SJSA1 (cell line): ENCODE measurements at regions not wholly inside any gene's neighbourhood (a gene's known extent, or its start where the extent isn't known, plus 50 kb on each side); places are given as distances from the start of the nearest gene placed in this dataset.
"Not testable (repeated sequence)": the region's sequence is repeated elsewhere in the genome, so short reads cannot be mapped to it uniquely, and the experiment has no call there.

Source experiments
- DNase-seq, 2 experiments: peaks; one replicate each; pipeline ENCODE4 v3.0.0-alpha.2; 2015 to 2020; ENCODE audit warnings: low spot score in 2 of 2, low read depth in 1 of 2
- H3K27ac ChIP-seq: fragments of 250-450 bp; sonication (Bioruptor Pico); 2 replicates; pipeline ENCODE4 v1.5.1; 2020; ENCODE audit warnings: mild to moderate bottlenecking, moderate library complexity
- H3K27me3 ChIP-seq: fragments of 250-450 bp; sonication (Bioruptor Pico); replicated peaks from 2 replicates; pipeline ENCODE4 v1.5.1; 2020; ENCODE audit warnings: mild to moderate bottlenecking, moderate library complexity
- H3K36me3 ChIP-seq: fragments of 250-450 bp; sonication (Bioruptor Pico); 2 replicates; pipeline ENCODE4 v1.5.1; 2020; ENCODE audit warnings: mild to moderate bottlenecking
- H3K4me1 ChIP-seq: fragments of 250-450 bp; sonication (Bioruptor Pico); replicated peaks from 2 replicates; pipeline ENCODE4 v1.6.1; 2021; ENCODE audit warnings: mild to moderate bottlenecking
- H3K4me3 ChIP-seq: fragments of 250-450 bp; sonication (Bioruptor Pico); 2 replicates; pipeline ENCODE4 v1.5.1; 2020; ENCODE audit warnings: mild to moderate bottlenecking
- H3K9me3 ChIP-seq: fragments of 250-450 bp; sonication (Bioruptor Pico); replicated peaks from 2 replicates; pipeline ENCODE4 v1.5.1; 2020; ENCODE audit warnings: mild to moderate bottlenecking

- Histone ChIP-seq H3K27me3 (no peaks in the 10 kb centered on the region), H3K27ac (no peak overlapping the region), H3K36me3 (no peaks in the 10 kb centered on the region), H3K4me3 (no peak overlapping the region), H3K9me3 (no peaks in the 10 kb centered on the region), H3K4me1 (no peaks in the 10 kb centered on the region)
- no peak for DNase-seq
Observed at GRCh38 chr2:145524836-145525235, 1004.9 kb upstream of the ZEB2 start.

GRCh38 chr2:145524303-145524702, 1004.4 kb upstream of the ZEB2 start:
- no peaks in the 10 kb centered on the region for H3K27me3 ChIP-seq
- H3K4me1 ChIP-seq: no peaks in the 10 kb centered on the region
- H3K4me3 ChIP-seq: no peak overlapping the region
- no peak overlapping the region for H3K27ac ChIP-seq
- no peaks in the 10 kb centered on the region for H3K36me3 ChIP-seq
- no peaks in the 10 kb centered on the region for H3K9me3 ChIP-seq
- no peak for DNase-seq

GRCh38 chr2:145519254-145519653, 999.3 kb upstream of the ZEB2 start:
- not testable (repeated sequence) for H3K4me3 ChIP-seq, H3K4me1 ChIP-seq, H3K27me3 ChIP-seq, DNase-seq, H3K36me3 ChIP-seq, H3K9me3 ChIP-seq, H3K27ac ChIP-seq

- Histone ChIP-seq H3K9me3 (no peaks in the 10 kb centered on the region), H3K36me3 (no peaks in the 10 kb centered on the region), H3K27ac (no peak overlapping the region), H3K4me3 (no peak overlapping the region), H3K4me1 (no peaks in the 10 kb centered on the region), H3K27me3 (no peaks in the 10 kb centered on the region)
- no peak for DNase-seq
Observed at GRCh38 chr2:145511946-145512345, 992.0 kb upstream of the ZEB2 start.

GRCh38 chr2:145503511-145503910, 983.6 kb upstream of the ZEB2 start:
- H3K4me3 ChIP-seq: no peak overlapping the region
- no peaks in the 10 kb centered on the region for H3K36me3 ChIP-seq
- H3K27me3 ChIP-seq: no peaks in the 10 kb centered on the region
- no peaks in the 10 kb centered on the region for H3K4me1 ChIP-seq
- H3K27ac ChIP-seq: no peak overlapping the region
- DNase-seq: no peak
- no peaks in the 10 kb centered on the region for H3K9me3 ChIP-seq

- Histone ChIP-seq H3K4me1 (no peaks in the 10 kb centered on the region), H3K27ac (no peak overlapping the region), H3K4me3 (no peak overlapping the region), H3K27me3 (no peaks in the 10 kb centered on the region), H3K9me3 (no peaks in the 10 kb centered on the region), H3K36me3 (no peaks in the 10 kb centered on the region)
- DNase-seq: no peak
Observed at GRCh38 chr2:145501920-145502319, 982.0 kb upstream of the ZEB2 start.

GRCh38 chr2:145495590-145495989, 975.7 kb upstream of the ZEB2 start:
- Histone ChIP-seq H3K27me3 (no peaks in the 10 kb centered on the region), H3K36me3 (no peaks in the 10 kb centered on the region), H3K4me1 (no peaks in the 10 kb centered on the region), H3K27ac (no peak overlapping the region), H3K9me3 (0 out of 2 replicates have a peak, but pooled peaks cover 2% of the 10 kb centered on the region), H3K4me3 (no peak overlapping the region)
- DNase-seq: no peak

DNA sequence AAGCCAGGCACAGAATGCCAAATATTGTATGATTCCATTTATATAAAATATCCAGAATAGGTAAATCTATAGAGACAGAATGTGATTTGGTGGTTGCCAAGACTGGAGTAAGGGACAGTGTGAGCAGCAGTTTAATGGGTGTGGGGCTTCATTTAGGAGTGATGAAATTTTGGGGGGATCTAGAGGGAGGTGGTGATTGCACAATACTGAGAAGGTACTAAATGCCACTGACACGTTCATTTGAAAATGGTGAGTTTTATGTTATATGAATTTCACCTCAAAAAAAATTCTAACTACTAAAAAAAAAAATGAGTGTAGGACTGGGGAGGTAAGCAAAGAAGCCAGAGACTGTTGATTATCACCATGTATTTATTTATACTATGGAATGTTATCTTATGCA, 974.5 kb upstream of the ZEB2 start:
- Histone ChIP-seq H3K9me3 (0 out of 2 replicates have a peak, but pooled peaks cover 2% of the 10 kb centered on the region), H3K4me3 (no peak overlapping the region), H3K27ac (no peak overlapping the region), H3K27me3 (no peaks in the 10 kb centered on the region), H3K36me3 (no peaks in the 10 kb centered on the region), H3K4me1 (no peaks in the 10 kb centered on the region)
- no peak for DNase-seq

GRCh38 chr2:145488571-145488970, 968.7 kb upstream of the ZEB2 start:
- Histone ChIP-seq H3K27ac (no peak overlapping the region), H3K4me3 (no peak overlapping the region), H3K36me3 (no peaks in the 10 kb centered on the region), H3K4me1 (no peaks in the 10 kb centered on the region), H3K27me3 (no peaks in the 10 kb centered on the region), H3K9me3 (0 out of 2 replicates have a peak, but pooled peaks cover 2% of the 10 kb centered on the region)
- no peak for DNase-seq

DNA sequence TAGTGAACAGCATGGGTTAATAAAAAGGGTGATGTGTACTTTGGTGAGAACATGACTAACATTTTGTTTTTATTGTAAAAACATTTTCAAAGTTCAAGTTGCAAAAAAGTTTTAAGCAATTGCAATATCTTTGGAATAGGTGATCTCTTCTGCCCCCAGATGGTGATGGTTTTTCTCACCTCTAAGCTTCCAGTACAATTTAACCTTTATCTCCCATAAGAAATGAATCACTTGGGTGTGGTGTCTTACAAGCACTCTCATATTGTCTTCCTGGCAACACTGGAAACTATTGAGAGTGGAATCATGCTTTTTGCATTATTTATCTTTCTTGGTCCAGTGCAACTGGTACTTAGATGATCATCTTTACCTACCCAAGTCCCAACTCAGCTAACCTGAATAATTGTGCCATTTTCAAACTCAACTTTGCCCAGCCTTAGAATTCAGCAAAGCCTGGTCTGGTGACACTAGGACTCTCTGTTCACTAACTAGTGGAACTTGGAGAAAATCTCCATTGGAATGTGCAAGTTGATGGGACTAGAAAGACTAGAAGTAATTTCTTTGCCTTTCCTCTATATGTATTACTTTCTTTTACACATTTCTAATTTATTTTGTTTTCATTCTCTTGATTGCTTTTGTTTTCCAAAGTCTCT, 964.7 kb upstream of the ZEB2 start:
- Histone ChIP-seq H3K36me3 (no peaks in the 10 kb centered on the region), H3K4me1 (no peaks in the 10 kb centered on the region), H3K4me3 (no peak overlapping the region), H3K27me3 (no peaks in the 10 kb centered on the region), H3K9me3 (no peaks in the 10 kb centered on the region), H3K27ac (no peak overlapping the region)
- DNase-seq: no peak

- no peak for DNase-seq
- Histone ChIP-seq H3K36me3 (no peaks in the 10 kb centered on the region), H3K27ac (no peak overlapping the region), H3K4me3 (no peak overlapping the region), H3K4me1 (no peaks in the 10 kb centered on the region), H3K9me3 (no peaks in the 10 kb centered on the region), H3K27me3 (no peaks in the 10 kb centered on the region)
Observed at GRCh38 chr2:145483854-145484253, 963.9 kb upstream of the ZEB2 start.

DNA sequence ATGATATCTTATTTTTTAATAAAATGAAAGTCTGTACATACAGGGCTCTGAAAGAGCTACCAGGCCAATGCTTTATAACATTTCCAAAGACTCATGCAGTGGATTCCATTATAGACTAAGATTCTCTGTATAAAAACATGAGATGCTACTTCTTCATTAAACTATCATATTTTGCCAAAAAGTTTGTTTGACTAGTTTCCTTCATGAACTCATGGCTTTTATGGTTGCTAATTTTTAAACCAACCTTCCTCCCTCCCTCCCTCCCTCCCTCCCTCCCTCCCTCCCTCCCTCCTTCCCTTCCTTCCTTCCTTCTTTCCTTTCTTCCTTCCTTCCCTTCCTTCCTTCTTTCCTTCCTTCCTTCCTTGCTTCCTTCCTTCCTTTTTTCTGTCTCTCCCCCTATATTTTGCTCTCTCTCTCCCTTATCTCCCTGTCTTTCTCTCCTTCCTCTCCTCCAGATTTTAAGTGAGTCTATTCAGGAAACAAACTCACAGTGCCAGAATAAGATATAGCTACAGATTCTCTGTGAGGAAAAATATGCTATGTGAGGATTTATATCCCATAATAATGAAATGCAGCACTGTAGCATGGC, 961.5 kb upstream of the ZEB2 start:
- H3K4me1 ChIP-seq: no peaks in the 10 kb centered on the region
- no peak for DNase-seq
- H3K27ac ChIP-seq: no peak overlapping the region
- H3K27me3 ChIP-seq: no peaks in the 10 kb centered on the region
- H3K36me3 ChIP-seq: no peaks in the 10 kb centered on the region
- no peak overlapping the region for H3K4me3 ChIP-seq
- no peaks in the 10 kb centered on the region for H3K9me3 ChIP-seq

DNA sequence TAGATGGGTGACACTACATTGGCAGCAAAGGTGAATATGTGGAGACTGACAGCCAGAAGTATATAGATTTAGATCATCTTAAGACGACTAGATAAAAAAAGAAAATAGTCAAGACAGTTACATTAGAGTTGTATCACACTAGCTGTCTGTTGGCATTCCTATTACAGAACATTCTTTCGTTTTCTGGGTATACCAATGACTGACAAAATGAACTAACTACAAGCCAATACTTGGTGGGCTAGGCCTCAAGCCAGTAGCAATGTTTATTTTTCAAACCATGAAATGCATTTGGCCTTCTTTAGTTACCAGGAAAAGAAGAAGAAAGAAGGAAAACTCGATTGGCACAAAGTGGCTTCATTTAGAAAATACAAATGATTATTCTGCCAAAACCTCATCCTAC, 944.9 kb upstream of the ZEB2 start:
- H3K27ac ChIP-seq: no peak overlapping the region
- H3K36me3 ChIP-seq: no peaks in the 10 kb centered on the region
- no peaks in the 10 kb centered on the region for H3K9me3 ChIP-seq
- H3K4me3 ChIP-seq: no peak overlapping the region
- DNase-seq: no peak
- no peaks in the 10 kb centered on the region for H3K4me1 ChIP-seq
- H3K27me3 ChIP-seq: no peaks in the 10 kb centered on the region

- no peaks in the 10 kb centered on the region for H3K27me3 ChIP-seq
- no peaks in the 10 kb centered on the region for H3K9me3 ChIP-seq
- DNase-seq: no peak
- no peaks in the 10 kb centered on the region for H3K4me1 ChIP-seq
- H3K27ac ChIP-seq: no peak overlapping the region
- no peaks in the 10 kb centered on the region for H3K36me3 ChIP-seq
- no peak overlapping the region for H3K4me3 ChIP-seq
Observed at GRCh38 chr2:145460112-145460511, 940.2 kb upstream of the ZEB2 start.
